Neutrophil (primary cell): ENCODE measurements at regions not wholly inside any gene's neighbourhood (a gene's known extent, or its start where the extent isn't known, plus 50 kb on each side); places are given as distances from the start of the nearest gene placed in this dataset.

Source experiments
- H3K27ac ChIP-seq: fragments of 200-600 bp; sonication (generic); 2 replicates; pipeline ENCODE4 v1.5.1; 2016; ENCODE audit warnings: mild to moderate bottlenecking, moderate library complexity
- H3K27me3 ChIP-seq: fragments of 200-600 bp; sonication (generic); 2 replicates; pipeline ENCODE4 v1.6.0; 2016; ENCODE audit warnings: mild to moderate bottlenecking
- H3K36me3 ChIP-seq: fragments of 200-600 bp; sonication (generic); 2 replicates; pipeline ENCODE4 v1.5.1; 2017
- H3K4me1 ChIP-seq, 2 experiments: fragments of 200-600 bp in 1 of 2; sonication (generic) in 1 of 2; 1 replicate in 1 of 2; 2 replicates in 1 of 2; pipeline versions ENCODE4 v1.5.1 to v1.6.1; 2013 to 2016; ENCODE audit warnings: low read depth in 1 of 2, low read length in 1 of 2, mild to moderate bottlenecking in 1 of 2, moderate library complexity in 1 of 2; ENCODE audit not compliant: control insufficient read depth in 1 of 2, insufficient read depth in 1 of 2
- H3K4me3 ChIP-seq, 2 experiments: fragments of 200-600 bp in 1 of 2; sonication (generic) in 1 of 2; 1 replicate in 1 of 2; 2 replicates in 1 of 2; pipeline ENCODE4 v1.5.1; 2013 to 2016; ENCODE audit warnings: low read depth in 1 of 2, low read length in 1 of 2, mild to moderate bottlenecking in 1 of 2, moderate library complexity in 1 of 2
- H3K9me3 ChIP-seq: fragments of 200-600 bp; sonication (generic); 2 replicates; pipeline ENCODE4 v1.5.1; 2016
- TF ChIP-seq, protein P1 (sequence below): fragments of 200-600 bp; sonication (generic); IDR thresholded peaks from 2 replicates; pipeline ENCODE4 v1.5.1; 2016; ENCODE audit warnings: antibody characterized with exemption

DNA sequence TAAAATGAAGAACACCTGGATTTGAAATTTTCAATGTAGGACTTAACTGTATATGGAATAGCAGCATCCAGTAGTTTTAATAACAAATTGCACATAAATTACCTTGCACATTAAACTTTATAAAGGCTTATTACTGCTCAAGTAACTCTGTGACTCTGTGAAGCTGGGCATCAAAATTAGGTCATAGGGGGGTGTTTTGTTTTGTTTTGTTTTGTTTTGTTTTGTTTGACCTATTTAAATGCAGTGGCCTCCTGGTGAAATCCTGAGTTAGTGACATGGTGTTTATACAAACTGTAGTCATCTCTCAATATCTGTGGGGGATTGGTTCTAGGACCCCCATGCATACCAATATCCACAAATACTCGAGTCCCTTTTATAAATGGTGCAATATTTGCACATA is 51.9 kb upstream of the ADAD1 start:
- Histone ChIP-seq H3K36me3 (peaks cover 98% of the 10 kb centered on the region), H3K9me3 (no peaks in the 10 kb centered on the region)

GRCh38 chr4:122328893-122329292 is 49.9 kb upstream of the ADAD1 start:
- Histone ChIP-seq H3K4me1 (no peaks in the 10 kb centered on the region), H3K9me3 (no peaks in the 10 kb centered on the region), H3K27ac (no peak overlapping the region), H3K27me3 (no peaks in the 10 kb centered on the region), H3K36me3 (peaks cover 88% of the 10 kb centered on the region), H3K4me3 (no peak overlapping the region)
- TF ChIP-seq, protein P1, sequence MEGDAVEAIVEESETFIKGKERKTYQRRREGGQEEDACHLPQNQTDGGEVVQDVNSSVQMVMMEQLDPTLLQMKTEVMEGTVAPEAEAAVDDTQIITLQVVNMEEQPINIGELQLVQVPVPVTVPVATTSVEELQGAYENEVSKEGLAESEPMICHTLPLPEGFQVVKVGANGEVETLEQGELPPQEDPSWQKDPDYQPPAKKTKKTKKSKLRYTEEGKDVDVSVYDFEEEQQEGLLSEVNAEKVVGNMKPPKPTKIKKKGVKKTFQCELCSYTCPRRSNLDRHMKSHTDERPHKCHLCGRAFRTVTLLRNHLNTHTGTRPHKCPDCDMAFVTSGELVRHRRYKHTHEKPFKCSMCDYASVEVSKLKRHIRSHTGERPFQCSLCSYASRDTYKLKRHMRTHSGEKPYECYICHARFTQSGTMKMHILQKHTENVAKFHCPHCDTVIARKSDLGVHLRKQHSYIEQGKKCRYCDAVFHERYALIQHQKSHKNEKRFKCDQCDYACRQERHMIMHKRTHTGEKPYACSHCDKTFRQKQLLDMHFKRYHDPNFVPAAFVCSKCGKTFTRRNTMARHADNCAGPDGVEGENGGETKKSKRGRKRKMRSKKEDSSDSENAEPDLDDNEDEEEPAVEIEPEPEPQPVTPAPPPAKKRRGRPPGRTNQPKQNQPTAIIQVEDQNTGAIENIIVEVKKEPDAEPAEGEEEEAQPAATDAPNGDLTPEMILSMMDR = no peak

More for the DNA sequence above, 51.9 kb upstream of the ADAD1 start:
- H3K4me1 ChIP-seq = no peaks in the 10 kb centered on the region
- H3K4me3 ChIP-seq = no peak overlapping the region
- TF ChIP-seq, protein P1 = no peak
- no peaks in the 10 kb centered on the region for H3K27me3 ChIP-seq
- H3K27ac ChIP-seq = no peak overlapping the region
